ENCODE measurements at regions not wholly inside any gene's neighbourhood (a gene's known extent, or its start where the extent isn't known, plus 50 kb on each side); places are given as distances from the start of the nearest gene placed in this dataset.

DNA sequence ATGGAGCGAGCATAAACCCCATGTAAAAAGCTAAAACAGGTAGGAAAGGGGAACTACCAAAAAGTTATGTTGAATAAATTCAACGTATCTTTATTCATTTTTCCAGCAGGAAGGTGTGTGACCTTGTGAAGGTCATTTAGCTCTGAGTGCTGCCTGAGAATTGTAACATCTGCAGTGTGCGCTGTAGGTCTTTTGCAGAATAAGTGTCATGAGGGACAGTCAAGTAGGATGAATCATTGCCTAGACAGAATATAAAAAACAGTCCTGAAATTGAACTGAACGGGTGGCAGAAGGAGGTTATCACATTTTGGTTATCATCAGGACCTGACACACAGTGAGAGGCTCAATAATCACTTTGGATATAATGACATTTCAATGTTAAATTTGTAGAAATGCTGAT, 334.8 kb upstream of the NOVA1 start:
- DNase-seq = no peak

DNA sequence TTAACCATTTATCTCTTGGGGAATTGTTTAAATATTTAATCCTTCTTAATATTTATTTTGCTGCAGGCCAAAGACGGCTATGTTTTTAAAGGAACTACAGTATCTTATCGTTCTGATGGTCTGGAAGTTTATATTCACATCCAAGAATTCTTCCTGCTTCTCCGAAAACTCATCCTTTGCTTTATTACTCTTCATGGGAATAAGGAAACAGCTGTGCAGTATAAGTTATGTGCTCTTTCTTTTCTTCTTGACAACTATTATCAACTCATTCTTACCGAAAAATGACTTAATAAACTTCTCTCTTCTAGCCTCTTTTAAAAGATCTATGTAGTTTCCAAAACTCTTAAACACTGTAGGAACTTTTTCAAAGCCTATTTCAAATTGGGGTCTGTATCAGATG, 335.6 kb upstream of the NOVA1 start:
- DNase-seq = no peak

DNA sequence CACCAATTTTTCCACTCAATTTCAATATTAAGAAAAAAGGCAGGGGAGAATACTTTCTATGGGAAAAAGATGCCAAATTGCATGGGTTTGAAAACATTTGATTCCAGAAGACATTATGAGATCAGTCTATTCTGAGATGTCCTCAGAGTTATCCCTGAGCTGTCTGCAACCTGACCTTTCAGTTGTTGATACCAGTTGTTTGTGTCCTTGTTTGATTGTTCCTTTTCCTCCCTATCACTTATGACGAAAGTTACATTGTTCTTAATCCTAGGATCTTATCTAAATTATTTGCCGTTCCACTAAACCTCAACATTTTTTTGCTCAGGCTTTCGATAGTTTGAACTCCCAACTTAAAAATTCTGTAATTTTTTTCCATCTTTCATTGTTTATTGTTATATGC, 336.3 kb upstream of the NOVA1 start:
- DNase-seq = no peak

DNA sequence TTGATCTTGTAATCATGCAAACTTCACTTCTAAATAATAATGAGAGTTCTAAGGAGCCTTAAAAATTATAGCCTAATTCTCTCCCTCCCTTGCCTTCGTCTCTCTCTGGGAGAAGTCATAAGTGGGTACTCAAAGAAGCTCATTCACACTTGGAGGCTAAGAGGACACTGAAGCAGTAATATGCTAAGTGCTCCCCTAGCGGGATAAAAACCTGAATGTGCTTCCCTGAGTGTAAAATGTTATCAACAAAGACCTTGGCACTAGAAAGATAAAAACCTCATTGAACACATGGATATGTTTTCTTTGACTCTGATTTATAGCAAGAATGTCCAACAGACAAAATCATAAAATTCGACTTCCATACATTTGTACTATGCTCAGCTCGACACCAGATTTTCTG, 337.9 kb upstream of the NOVA1 start:
- no peak for DNase-seq

DNA sequence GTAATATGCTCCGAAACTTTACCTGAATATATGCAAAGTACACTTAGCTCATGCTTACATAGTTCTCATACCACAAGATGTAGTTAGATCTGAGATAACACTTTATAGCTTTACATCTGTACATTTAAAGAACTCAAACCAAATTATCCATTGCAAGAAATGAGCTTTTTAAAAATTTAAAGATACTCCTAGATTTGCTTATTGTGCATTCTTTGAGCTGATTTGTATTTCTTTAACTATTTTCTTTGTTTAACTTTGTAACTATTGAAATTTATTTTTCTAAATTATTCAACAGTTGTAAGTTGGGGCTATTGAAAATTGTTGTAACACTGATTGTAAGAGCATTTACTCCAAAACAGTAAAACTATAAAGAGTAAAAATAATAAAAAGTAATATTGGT, 340.2 kb upstream of the NOVA1 start:
- no peak for DNase-seq

DNA sequence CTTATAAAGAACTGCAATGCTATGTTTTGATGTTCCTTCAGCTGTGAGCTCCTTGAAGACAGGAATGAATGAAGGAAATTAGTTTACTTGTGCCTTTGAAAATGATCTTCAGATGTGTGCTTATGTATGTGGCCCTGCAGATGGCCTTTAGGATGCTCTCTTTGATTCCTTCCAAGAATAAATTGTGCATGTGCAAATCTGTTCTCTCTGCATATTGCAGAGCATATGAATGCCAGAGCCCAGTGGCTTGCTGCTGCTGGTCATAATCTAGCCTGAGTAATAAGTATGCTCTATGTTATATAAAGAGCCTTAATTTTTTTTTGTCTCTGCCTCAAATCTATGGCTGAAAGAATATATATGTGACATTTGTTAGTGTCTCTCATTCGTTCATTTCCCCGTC, 341.9 kb upstream of the NOVA1 start:
- DNase-seq = no peak

DNA sequence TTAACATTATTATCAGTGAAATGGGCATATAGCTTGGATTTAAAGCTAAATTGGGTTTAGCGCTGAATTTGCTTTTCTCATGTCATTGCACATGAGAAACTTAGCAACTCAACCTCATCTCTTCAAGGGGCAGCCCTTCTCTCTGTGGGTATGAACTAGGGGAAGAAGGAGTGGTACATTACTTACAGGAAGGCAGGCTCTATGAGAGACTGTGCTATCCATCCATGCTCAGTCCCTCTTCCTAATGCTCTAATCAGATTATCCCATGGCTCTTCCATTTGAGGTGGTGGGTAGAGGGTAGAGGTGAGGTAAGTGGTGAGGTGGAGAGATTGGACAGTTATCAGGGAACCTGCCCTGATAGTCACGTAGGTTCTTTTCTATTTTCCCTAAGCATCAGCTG, 343.7 kb upstream of the NOVA1 start:
- DNase-seq = no peak

DNA sequence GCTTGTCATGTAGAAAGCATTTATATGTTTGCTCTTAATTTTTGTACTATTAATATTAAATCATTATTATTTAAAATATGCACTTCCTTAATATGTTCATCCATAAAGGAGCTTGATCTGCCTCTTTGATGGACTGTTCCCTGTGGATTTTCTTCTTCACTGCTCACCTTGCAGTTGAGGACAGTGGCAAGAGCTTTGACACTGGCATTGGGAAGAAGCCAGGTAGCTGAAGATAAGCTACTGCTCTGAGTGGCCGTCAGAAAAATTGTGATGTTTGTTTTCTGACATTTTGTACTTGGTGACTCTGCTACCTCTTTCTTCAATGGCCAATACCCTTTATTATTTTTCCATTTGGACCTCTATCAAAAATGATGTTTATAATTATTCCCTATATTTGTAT, 349.4 kb upstream of the NOVA1 start:
- DNase-seq = no peak

DNA sequence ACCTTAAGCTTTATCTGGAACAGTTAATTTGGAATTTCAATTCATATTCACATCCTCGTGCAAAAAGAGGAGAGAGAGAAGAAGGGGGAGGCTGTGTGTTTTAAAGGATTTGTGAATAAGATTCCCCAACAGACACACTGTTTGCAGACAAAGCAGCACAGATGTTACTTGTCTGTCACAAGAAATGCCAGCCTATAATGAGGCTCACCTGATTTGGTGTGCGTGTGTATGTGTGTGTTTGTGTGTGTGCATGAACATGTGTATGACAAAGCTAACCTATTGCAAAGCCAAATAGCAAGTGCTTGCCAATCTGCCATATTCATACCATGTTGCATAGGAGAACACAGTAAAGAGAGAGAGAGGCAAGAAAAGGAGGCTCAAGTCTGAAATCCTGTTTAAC, 361.6 kb upstream of the NOVA1 start:
- DNase-seq = no peak

DNA sequence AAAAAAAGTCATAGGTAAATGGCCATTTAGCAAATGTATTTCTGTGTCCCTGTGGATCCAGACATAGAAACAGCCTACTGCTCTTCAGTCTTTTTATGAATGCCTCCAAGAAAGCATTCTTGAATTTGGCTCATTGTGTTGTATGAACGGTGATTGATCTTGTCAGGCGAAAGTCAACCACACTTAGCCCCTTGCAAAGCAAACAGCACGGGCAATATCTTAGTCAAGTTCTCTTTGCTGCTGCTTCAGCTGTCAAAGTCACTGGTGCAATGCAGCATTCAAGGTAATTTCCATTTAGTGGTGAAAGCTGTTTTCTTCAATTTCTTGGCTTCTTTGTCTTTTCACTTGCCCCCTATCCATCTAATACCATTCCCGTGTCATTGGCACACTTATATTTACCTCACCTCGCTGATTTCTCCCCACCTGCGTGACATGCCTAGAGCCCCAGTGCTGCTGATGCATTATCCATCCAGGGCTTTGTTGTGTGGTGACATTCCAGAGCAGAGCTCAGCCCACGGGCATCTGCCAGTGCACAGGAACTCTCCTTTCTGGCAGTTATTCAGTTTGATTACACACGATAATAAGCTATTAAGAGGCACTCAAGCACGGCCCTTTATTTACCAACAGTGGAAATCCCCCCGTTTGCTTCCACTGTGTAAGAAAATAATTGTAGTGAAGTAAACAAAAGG, 362.3 kb upstream of the NOVA1 start:
- no peak for DNase-seq

DNA sequence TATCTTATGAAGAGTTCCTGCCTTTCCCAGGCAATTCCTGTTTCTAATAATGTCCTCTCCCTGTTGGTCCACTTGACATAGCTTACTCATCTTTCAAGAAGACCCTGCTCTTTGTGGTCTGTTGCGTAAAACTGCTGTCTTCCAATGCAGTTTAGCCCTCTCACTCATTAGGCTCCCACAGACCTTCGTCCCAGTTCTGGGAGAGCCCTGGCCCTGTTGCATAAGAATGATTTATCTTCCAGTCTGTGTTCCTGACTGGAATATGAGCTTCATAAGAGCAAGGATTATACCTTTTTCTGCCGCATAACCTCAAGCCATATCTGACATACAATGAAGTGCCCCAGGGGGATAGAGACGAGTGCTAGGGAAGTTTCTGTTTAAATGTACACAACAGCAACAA, 365.9 kb upstream of the NOVA1 start:
- DNase-seq = no peak

DNA sequence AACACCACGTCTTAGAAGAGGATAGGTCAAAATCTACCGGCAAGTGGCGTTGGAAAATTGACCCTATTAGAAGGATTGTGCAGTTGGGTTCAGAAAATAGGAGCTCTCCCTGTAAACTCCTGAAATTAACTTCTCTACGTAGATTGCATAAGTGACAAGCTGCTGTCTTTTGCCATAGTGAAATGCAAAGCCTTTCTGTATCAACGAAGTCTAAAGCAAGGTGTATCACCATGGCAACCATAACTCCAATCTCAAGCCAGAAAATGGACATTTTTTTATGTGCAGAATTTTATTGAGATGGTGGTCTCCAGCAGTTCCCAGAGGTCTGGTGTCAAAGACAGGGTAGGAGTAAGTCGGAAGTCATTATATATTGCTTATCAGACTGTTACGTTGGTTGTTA, 367.7 kb upstream of the NOVA1 start:
- DNase-seq = no peak

DNA sequence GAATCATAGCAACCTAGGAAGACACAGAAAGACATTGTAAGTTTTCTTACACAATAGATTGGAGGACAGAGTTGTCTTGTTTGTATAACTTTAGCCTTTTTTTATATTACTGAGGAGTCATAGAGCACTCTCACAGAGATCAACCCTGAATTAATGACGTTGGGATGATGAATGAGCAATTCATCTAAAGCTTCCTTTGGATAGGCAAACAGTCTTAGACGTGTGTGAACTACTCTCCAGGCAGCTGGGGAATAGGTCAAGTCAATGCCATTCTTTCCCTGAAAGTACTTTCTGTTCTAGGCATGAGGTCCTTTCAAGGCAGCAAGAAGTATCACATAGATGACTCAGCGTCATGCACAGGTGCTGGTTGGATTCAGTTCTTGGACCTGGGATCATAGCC, 369.1 kb upstream of the NOVA1 start:
- DNase-seq = no peak

DNA sequence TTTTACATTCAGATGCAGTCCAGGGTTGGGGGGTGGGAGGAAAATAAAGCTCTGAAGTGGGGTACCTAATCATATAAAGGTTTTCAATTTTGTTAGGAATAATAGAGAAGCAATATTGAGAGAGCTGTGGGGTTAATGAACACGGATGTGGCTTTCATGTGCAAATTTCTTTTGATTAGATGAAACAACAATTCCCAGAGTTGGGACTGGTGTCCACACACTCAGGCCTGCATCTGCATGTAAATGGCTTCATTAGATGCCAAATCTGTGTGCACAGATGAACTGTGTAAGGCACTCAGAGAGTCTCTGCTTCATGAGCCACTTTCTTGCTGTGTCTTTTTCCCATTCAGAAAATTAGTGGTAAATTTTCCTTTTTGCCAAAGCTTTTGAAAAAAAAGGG, 377.1 kb upstream of the NOVA1 start:
- no peak for DNase-seq

DNA sequence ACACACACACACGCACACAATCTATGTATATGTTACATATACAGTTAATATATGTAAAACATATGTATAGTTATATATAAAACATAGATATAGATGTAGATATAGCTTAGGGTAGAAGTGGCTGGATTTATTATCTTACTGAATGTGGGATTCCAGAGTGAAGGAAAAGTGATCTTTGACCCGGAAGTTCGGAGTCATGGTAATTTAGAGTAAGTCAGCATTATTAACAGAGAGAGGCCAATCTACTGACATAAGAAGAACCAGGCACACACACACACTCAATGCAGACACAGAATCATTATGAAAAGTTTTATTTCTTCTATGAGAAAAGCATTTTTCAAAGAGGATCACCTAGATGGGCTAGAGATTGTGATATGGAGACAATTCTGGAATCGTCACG, 384.2 kb upstream of the NOVA1 start:
- no peak for DNase-seq

DNA sequence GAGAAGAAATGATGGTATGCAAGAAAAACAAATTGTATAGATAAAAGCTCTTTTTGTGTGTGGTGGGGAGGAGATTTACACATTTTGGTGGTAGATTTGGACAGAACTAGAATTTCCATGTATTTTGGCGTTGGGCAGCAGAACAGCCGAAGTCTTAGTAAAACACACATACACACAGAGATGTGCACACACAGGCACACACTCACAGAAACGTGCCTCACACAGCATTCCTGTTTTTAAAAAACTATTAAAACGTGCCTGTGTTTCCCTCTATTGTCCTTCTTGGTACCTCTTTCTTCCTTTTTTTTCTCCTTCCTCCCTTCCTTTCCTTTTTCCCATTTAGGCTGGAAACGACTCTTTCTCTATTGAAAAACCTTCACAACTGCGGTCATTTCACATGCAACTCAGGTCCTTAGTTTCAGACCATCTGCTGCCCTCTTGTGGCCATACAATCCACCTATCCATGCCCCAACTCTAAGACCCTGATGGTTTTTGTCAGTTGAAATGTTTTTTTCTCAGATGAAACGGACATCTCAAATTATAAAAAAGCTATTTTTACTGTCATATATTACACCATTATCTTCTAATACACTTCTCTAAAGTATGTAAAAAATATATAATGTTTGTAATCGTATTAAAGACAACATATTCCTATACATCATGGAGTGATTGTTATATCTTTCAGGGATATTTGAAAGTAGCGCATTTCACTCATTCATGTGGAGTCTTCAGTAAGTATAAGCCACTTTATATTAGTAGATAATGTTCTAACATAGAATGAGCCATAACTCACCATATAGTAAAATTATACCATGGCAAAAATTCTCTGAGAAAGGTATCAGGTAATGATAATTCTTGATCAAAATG, 386.7 kb upstream of the NOVA1 start:
- DNase-seq = peak; percentile 20

DNA sequence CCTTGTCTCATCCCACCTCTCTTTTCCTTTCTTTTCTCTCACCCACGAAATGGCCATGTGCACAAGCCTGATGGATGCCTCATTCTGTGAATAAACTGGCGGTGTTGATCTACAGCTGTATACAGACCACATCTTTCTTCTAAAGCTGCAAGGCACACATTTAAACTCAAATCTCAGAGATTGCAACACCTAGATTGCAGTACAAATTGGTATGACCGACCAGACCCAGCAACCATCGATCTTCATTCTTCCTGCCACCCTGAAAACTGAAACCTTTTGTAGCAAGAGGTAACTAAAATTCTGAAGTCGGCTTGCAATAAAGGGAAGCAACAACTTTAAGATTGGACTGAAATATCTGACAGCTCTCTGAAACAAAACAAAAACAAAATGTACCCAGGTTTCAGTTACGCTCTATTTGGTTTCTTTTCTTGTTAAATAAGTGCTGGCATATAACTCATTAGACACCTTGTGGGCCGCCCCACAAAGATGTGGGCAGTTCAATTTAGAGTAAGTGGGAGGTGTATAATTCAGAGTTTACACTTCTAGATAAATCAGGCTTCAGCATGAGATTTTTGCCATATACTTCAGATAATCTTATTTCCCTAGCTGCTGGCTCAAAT, 390.0 kb upstream of the NOVA1 start:
- DNase-seq = no peak

DNA sequence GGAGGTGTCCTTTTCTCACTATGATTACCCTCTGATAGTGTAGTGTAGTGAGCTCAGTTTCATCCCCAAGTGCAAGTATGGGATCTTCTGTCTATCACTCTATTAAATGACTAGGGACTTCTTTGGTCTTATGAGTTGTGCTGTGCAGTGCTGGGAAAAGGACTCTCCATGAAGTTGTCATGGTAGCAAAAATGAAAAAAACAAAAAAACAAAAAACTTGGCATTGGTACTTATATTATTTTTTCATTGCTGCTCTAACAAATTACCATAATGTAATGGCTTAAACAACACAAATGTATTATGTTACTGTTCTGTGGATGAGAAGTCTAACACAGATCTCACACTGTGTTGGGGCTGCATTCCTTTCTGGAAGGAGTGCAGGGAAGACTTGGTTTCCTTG, 393.1 kb upstream of the NOVA1 start:
- DNase-seq = no peak

DNA sequence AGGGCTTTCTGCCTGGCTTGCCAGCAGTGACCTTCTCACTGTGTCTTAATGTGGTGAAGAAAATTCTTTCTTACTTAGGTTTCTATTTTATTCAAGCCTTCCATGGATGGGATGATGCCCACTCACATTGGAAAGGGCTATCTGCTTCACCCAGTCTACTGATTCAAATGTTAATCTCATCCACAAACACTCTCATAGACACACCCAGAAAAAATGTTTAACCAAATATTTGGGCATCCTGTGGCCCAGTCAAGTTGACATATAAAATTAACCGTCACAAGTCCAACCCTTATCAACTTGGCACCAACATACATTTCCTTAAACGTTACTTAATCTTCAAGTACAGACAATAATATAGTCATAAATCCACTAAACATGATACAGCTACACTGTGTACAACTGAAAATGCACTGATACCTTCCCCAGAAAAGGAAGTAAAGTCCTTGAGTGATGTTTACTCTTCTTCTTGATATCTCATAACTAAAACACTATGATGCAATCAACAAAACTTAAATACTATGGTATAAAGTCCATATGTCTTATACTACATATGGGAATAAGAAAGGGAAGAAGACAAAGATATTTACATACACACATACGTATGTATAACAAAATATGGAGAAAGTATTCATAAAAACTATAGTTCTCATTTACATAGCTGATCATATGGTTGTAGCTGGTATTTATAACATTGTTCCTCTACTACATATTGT, 394.7 kb upstream of the NOVA1 start:
- DNase-seq = no peak

DNA sequence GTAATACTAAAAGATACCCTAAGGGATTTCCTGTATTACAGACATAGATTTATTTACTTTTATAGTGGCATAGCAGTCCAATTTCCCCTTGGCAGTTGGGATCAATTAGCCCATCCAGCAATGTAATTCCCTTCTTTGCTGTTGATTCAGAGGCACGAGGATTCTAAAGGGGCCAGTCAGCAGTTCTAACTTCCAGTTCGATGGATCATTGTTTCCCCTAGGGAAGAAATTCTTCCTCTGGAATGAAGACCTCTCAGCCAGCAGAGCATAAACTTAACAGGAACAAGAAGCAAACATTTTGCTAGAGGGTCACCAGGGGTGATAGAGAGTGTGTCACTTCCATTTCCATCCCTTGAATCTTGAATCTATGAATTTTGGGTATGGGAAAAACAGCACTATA, 395.7 kb upstream of the NOVA1 start:
- DNase-seq = no peak

DNA sequence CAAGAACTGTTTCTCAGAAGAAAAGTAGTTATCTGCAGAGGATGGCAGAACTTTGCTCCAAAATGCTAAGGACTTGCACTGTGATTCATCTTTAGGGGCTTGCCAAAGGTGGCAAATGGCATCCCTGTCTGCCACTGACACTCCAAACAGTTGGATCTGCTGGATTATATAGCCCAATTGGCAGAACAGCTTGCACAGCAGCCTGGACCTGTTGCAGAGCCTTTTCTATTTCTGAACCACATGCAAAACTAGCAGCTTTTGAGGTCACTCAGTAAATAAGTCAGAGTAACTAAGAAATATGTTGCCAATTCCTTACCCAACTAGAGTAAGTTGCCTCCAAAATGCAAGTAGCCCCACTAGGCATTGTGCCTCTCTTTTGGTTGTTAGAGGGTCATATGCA, 397.5 kb upstream of the NOVA1 start:
- DNase-seq = no peak

DNA sequence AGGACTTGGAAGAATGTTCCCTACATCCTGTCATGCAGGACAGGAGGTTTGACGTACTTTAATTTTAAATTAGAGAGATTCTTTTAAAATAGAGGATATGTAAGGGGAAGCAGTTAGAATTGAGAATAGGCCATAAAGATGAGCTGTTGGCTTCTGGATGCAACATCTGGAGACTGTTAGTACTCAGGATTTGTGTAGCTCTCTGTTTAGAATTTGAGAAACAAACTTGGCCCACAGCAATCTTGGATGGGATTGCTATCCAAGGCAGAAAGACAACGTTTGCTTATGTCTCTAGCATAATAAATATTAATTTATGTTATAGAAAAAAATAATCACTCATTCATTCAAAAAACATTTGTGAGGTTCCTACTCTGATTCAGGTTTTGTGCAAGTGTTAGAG, 398.4 kb upstream of the NOVA1 start:
- no peak for DNase-seq

DNA sequence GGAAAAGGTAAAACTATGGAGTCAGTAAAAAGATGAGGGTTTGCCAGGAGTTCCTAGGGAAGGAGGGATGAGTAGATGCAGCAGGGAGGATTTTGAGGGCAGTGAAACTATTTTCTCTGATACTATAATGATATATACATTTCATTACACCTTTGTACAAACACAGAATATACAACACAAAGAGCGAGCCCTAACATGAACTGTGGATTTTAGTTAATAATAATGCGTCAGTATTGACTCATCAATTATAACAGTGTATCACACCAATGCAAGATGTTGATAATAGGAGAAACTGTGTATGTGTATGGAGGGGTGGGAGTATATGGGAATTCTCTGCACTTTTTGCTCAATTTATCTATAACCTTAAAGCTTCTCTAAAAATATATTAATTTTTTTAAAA, 404.3 kb upstream of the NOVA1 start:
- DNase-seq = no peak

DNA sequence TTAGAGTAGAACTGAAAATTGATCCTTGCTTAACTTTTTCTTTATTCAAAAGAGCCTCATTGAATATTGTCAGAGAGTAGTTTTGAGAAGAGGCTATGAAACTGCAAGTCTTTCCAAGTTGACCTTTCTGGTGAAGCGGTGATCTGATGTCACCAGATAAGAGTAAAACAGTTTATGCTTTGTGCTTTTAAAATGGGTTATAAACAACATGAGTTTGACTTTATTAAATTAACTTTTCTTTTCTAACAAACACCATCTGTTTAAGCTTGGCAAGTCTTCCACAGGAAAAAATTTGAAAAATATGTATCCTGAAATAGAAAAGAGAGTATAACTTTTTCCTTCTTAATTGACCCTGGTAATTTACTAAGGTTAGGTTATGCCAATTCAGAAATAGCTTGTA, 408.7 kb upstream of the NOVA1 start:
- DNase-seq = no peak
